ENCODE measurements at regions not wholly inside any gene's neighbourhood (a gene's known extent, or its start where the extent isn't known, plus 50 kb on each side); places are given as distances from the start of the nearest gene placed in this dataset.

DNA sequence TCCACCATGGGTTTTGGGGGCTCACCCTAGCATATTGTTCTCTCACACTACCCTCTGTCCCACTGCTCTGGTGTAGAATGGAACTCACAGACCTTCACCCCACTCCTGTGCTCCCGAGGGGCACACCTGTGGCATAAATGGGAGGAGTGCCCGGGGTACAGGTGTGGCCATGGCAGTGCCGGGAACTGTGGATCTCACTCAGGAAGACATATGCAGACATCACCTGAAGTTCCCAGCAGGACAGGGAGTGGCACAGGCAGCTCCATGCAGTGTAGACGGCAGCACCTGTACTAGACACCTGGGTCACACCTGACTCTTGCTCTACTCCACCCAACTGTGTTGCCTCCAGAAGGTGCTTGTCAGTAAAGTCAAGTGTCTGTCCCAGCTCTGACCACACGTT lies 57.6 kb upstream of the MRPS22 start:
- no peak overlapping the region for H3K4me3 Mint-ChIP-seq
- H3K4me1 Mint-ChIP-seq: no peaks in the 10 kb centered on the region
- H3K27ac Mint-ChIP-seq: no peak overlapping the region
- H3K9me3 Mint-ChIP-seq: no peaks in the 10 kb centered on the region
- no peaks in the 10 kb centered on the region for H3K27me3 Mint-ChIP-seq
- no peaks in the 10 kb centered on the region for H3K36me3 Mint-ChIP-seq

DNA sequence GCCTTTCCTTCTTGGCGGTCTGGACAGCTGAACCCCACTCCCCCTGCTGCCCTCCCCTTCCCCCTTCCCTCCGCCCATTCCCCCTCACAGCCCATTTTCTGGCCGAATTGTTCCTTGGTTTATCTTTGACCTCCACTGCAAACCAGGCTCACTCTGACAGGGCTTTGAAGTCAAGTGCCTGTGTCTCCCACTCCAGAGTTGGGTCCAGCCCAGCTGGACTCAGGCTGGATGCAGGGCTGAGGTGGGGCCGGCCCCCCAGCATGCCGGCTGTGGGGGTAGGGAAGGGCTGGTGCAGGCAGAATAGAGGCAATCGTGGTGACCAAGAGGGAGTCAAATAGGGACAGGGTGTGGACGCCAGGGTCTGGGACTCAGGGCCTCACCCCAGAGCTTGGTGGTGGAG lies 57.0 kb upstream of the MRPS22 start:
- Mint-ChIP-seq H3K36me3 (no peaks in the 10 kb centered on the region), H3K9me3 (no peaks in the 10 kb centered on the region), H3K4me3 (no peak overlapping the region), H3K4me1 (no peaks in the 10 kb centered on the region), H3K27ac (no peak overlapping the region), H3K27me3 (no peaks in the 10 kb centered on the region)

DNA sequence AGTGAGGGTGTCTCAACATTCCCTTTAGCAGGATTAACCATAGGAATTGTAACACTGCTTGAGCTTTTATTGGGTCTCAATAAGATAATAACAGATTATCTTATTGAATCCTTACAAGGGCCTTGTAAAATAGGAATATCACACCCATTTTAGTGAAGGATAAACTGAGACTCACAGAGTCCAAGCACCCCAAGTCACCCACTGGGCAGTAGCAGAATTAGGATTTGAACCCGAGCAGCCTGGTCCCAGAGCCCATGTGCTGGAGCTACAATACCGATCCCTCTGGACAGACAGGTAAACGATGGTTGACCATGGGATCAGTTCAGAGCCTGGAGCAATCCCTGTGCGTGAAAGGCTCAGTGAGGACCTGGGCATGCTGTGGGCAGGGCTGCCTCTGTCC lies 56.3 kb upstream of the MRPS22 start:
- Mint-ChIP-seq H3K4me1 (no peaks in the 10 kb centered on the region), H3K36me3 (no peaks in the 10 kb centered on the region), H3K9me3 (no peaks in the 10 kb centered on the region), H3K27ac (no peak overlapping the region), H3K4me3 (no peak overlapping the region), H3K27me3 (no peaks in the 10 kb centered on the region)

DNA sequence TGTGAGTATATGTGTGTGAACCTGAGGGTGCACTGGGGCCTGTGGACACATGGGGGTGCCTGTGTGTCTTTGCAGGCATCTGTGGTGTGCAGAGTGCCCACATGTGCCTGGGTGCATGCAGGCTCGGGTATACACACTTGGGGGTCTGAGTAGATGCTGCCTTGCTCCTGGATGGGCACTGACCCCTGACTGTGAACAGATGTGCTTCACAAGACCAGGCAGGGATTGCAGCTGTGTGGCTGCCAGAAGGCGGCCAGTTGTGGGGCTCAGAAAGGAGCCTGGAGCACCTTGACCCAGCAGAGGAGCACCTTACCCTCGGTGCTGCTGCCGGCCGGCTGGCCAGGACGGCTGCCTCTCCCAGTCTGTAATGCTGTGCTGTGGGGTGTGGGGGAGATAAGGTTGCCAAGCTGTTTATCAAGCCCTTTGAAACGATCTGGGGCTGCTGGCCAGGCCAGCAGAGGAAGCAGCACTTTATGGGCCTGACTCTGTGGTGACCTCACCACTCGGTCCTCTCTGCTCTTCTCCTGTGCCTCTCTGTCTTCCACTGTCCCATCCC lies 55.5 kb upstream of the MRPS22 start:
- no peak overlapping the region for H3K27ac Mint-ChIP-seq
- H3K4me3 Mint-ChIP-seq: no peak overlapping the region
- no peaks in the 10 kb centered on the region for H3K36me3 Mint-ChIP-seq
- H3K27me3 Mint-ChIP-seq: no peaks in the 10 kb centered on the region
- no peaks in the 10 kb centered on the region for H3K9me3 Mint-ChIP-seq
- no peaks in the 10 kb centered on the region for H3K4me1 Mint-ChIP-seq

DNA sequence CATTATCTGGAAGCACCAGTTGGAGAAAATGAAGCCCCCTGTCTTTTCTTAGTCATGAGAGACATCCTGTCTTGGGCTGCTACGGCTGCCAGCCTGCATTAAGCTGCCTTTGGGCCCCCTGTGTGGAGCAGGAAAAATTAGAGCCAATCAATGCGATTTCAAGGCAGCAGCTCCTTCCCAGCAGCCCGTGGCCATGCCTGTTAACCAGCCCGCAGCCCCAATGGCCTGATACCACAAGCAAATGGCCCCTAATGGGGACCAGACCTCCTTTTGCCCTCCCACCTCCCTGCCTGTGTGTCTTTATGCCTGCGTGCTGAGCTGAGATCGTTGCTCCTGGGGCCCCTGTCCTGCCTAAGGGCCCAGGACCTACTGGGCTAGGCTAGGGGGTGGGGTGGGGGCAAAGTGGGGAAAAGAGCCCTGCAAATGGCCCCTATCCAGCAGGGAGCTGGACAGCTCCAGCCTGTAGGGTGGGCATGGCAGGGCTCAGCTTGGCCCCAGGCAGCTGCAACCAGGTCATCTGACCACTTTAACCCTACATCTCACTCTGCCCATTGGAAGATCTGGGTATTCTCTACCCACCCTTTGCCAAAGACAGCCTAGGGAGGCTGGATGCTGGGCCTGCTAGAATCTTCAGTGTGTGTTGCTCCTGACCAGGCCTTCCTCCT lies 53.8 kb upstream of the MRPS22 start:
- Mint-ChIP-seq H3K9me3 (no peaks in the 10 kb centered on the region), H3K27ac (no peak overlapping the region), H3K4me3 (no peak overlapping the region), H3K4me1 (no peaks in the 10 kb centered on the region), H3K36me3 (no peaks in the 10 kb centered on the region), H3K27me3 (no peaks in the 10 kb centered on the region)

DNA sequence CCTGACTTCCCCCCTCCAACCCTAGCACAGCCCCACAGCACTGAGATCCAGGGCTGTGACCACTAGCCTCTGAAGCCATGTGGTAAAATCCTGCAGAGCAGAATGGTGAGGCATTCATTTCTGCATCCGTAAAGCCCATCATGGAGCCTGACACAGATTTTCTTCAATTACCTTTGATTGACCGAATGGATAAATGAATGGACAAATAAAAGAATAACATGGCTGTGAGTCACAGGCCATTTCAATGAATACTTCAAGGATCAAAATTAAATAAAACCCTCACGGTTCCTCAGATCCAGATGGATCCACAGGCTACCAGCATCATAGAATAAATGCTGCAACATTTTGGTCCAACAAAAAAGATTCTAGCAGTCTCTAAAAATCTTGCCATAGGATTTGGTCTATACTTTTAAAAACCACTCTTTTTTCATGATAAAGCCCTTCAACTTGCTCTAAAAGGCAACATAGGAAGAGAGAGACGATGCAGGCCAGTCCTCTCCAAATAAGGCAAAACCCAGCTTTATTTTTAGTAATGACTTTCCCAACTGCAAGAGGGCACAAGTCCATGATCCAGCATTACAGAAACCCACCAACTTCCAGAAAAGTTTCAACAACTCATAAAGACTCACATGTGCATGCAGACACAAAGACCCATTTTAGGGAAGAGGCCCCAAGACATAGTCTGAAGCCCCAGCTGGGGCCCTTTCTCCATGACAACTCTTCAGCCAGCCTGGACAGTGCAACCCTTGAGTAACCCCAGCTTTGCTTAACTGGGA lies 52.4 kb upstream of the MRPS22 start:
- H3K4me1 Mint-ChIP-seq: no peaks in the 10 kb centered on the region
- peaks cover 1% of the 10 kb centered on the region for H3K27me3 Mint-ChIP-seq
- no peak overlapping the region for H3K4me3 Mint-ChIP-seq
- no peaks in the 10 kb centered on the region for H3K36me3 Mint-ChIP-seq
- no peak overlapping the region for H3K27ac Mint-ChIP-seq
- no peaks in the 10 kb centered on the region for H3K9me3 Mint-ChIP-seq

DNA sequence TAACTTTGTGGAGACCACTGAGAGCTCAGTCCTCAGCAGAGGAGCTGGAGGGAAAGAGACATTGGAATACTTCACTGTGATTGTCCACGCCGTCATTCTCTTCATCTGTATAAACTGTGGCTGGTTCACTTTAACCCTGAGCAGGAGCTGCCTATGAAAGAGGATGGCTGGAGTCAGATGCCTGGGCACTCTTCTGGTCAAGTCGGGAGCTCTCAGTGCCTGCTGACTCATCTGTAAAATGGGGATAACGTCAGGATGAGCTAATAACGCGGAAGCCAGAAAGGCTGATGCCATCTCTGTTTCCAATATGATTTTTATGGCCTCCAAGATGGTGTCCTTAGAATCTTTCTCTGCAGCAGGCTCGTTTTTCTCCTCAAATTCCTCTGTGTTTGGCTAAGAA lies 51.6 kb upstream of the MRPS22 start:
- Mint-ChIP-seq H3K27me3 (peaks cover 1% of the 10 kb centered on the region), H3K36me3 (no peaks in the 10 kb centered on the region), H3K9me3 (no peaks in the 10 kb centered on the region), H3K4me3 (no peak overlapping the region), H3K4me1 (no peaks in the 10 kb centered on the region), H3K27ac (no peak overlapping the region)

DNA sequence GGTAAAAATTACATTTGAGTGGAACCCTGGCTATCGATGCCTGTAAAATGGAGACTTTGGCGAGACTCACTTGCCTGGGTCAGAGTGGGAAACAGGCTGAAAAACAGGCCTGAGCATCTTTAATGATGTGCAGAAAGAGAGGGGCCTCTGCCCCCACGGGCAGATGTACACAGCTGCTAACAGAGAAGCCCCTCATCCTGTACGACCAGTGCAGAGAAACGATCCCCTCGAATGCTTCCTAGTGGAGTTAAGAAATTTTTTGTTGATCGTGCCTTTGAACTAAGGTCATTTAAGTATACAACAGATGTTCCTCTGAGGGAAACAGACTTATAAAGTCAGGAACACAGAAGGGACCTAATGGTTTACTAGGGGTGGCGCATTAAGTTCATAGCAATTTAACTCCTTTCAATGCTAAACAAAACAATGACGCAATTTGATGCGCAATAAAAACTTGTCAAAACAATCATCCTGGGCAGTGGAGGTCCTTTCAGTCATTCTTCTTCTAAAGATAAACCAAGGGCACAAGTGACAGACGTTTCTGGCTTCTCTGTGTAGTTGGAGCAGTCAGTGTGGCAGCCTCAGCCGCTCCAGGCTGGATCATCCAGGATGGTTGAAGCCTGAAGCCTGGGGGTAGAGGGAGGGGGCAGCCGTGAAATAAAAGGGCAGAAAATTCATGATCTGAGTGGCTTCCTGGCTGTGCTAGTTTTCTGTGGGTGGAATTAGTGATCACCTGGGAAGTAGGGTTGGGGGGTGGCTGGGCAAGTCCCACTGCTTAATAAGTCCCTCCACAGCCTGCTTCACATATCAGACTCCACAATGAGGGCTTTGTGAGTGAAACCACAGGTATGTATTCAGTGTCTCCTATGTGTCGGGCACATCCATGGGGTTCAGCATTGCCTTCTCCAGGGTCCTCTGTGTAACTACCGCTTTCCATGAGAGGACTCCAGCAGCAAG lies 50.8 kb upstream of the MRPS22 start:
- no peak overlapping the region for H3K27ac Mint-ChIP-seq
- H3K4me1 Mint-ChIP-seq: no peaks in the 10 kb centered on the region
- H3K9me3 Mint-ChIP-seq: no peaks in the 10 kb centered on the region
- H3K4me3 Mint-ChIP-seq: no peak overlapping the region
- peaks cover 1% of the 10 kb centered on the region for H3K27me3 Mint-ChIP-seq
- H3K36me3 Mint-ChIP-seq: no peaks in the 10 kb centered on the region

DNA sequence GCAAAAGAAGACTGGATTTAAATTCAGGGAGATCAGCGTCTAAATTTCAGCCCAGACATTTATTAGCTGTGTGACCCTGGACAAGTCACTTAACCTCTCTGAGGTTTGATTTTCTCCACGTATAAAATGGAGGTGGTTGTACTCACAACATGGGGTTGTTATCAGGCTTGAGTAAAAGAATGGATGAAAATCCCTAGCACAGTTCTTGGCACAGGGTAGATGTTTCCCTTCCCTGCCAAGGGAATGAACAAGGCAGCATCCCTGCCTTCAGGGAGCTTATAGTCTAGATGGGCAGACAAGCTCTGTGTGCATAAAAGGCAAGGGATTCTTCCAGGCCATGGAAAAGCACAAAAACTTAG lies 50.2 kb upstream of the MRPS22 start:
- Mint-ChIP-seq H3K4me3 (no peak overlapping the region), H3K36me3 (no peaks in the 10 kb centered on the region), H3K9me3 (no peaks in the 10 kb centered on the region), H3K4me1 (no peaks in the 10 kb centered on the region), H3K27me3 (peaks cover 1% of the 10 kb centered on the region), H3K27ac (no peak overlapping the region)

Measured in activated naive CD4-positive, alpha-beta T cell treated with anti-CD3 and anti-CD28 coated beads, Interleukin-2, amount 50 U/mL, for 24 hours (primary cell).